ENCODE measurements at regions not wholly inside any gene's neighbourhood (a gene's known extent, or its start where the extent isn't known, plus 50 kb on each side); places are given as distances from the start of the nearest gene placed in this dataset.

DNA sequence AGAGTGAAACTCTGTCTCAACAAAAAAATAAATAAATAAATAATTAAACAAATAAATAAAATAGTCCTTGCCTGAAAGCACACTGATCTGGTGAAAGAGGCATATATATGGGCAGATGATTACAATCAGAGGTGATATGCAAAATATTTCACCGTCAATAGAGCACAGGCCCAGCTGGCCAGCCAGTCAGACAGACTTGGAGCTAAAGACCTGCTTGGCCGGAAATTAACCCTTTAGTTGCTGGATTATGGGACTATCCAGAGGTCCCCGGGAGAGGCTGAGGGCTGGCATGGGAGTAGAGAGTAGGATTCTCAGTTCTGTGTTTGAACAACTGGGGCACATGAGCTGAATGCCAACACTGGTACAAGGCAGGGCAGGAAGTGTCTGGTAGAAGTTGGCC is 59.1 kb upstream of the CTNNB1 start:
- DNase-seq (no peak), ATAC-seq (no peak)
- Histone ChIP-seq H3K27me3 (ENCODE audit: insufficient read depth in 3 of 3, low read length in 2 of 3) (no peaks in the 10 kb centered on the region), H3K4me3 (no peak overlapping the region), H3K9me3 (no peaks in the 10 kb centered on the region), H3K27ac (no peak overlapping the region), H3K36me3 (ENCODE audit: insufficient read depth in 1 of 2, low read depth in 1 of 2) (no peaks in the 10 kb centered on the region), H3K4me1 (no peaks in the 10 kb centered on the region)
- 65 to 71% (median 68%) methylated on average over 3 of the region's 3 CpGs for WGBS, 3 donors
- intact Hi-C loops (cut with DNase I) = no loop called here
- TF ChIP-seq CTCF (IDR thresholded peaks at IDR 0.05) = no peak

GRCh38 chr3:41141433-41142167 is 57.7 kb upstream of the CTNNB1 start:
- H3K4me1 ChIP-seq = no peaks in the 10 kb centered on the region
- 51 to 59% (median 53%) methylated on average over 7 of the region's 7 CpGs for WGBS, 3 donors
- H3K36me3 ChIP-seq (ENCODE audit: insufficient read depth in 1 of 2, low read depth in 1 of 2) = no peaks in the 10 kb centered on the region
- no peak for TF ChIP-seq CTCF (IDR thresholded peaks at IDR 0.05)
- H3K4me3 ChIP-seq = no peak overlapping the region
- intact Hi-C loops (cut with DNase I) = no loop called here
- H3K27ac ChIP-seq = no peak overlapping the region
- ATAC-seq (no peak), DNase-seq (no peak)
- H3K27me3 ChIP-seq (ENCODE audit: insufficient read depth in 3 of 3, low read length in 2 of 3) = no peaks in the 10 kb centered on the region
- peaks cover 6% of the 10 kb centered on the region for H3K9me3 ChIP-seq

DNA sequence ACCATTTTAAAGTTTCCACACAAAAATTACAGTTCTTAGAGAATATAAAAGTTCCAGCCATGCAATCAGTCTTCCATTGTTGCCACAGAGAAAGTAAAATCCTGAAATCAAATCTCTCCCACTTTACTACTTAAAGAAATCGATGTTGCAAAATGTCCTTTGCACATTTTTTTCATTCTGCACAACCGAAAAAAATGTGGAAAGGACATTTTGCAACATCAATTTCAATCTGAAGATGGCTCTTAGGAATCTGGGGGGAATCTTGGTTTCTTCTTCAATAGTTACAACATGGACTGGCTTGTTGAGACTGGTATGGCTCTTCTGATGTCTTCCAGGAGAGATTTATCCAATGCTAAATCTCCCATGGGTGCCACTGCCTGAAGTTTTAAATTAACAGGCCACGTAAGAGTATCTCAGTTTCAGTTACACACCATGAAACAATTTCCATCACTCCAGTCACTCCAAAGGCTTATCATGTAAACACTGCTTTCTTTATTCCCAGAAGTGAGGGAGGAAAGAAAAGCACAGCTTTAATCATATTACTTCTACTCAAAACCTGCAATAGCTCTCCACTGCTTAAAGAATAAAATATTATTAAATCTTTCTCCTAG is 55.8 kb upstream of the CTNNB1 start:
- WGBS, 3 donors = 63 to 73% (median 68%) methylated on average over 3 of the region's 3 CpGs
- intact Hi-C loops (cut with DNase I) = no loop called here
- no peak for TF ChIP-seq CTCF (IDR thresholded peaks at IDR 0.05)
- no peak overlapping the region for H3K27ac ChIP-seq
- ATAC-seq = no peak
- no peaks in the 10 kb centered on the region for H3K27me3 ChIP-seq (ENCODE audit: insufficient read depth in 3 of 3, low read length in 2 of 3)
- no peaks in the 10 kb centered on the region for H3K4me1 ChIP-seq
- no peak overlapping the region for H3K4me3 ChIP-seq
- no peaks in the 10 kb centered on the region for H3K36me3 ChIP-seq (ENCODE audit: insufficient read depth in 1 of 2, low read depth in 1 of 2)
- no peak for DNase-seq
- H3K9me3 ChIP-seq = peaks cover 6% of the 10 kb centered on the region

- Histone ChIP-seq H3K4me3 (no peak overlapping the region), H3K4me1 (no peaks in the 10 kb centered on the region), H3K9me3 (peaks cover 6% of the 10 kb centered on the region), H3K36me3 (ENCODE audit: insufficient read depth in 1 of 2, low read depth in 1 of 2) (no peaks in the 10 kb centered on the region), H3K27me3 (ENCODE audit: insufficient read depth in 3 of 3, low read length in 2 of 3) (no peaks in the 10 kb centered on the region), H3K27ac (no peak overlapping the region)
- WGBS, 3 donors = 29 to 50% (median 30%) methylated on average over 1 of the region's 1 CpG
- DNase-seq (no peak), ATAC-seq (no peak)
- intact Hi-C loops (cut with DNase I) = no loop called here
- TF ChIP-seq CTCF (IDR thresholded peaks at IDR 0.05) = no peak
Measured at GRCh38 chr3:41144631-41145030, 54.7 kb upstream of the CTNNB1 start.
